Liver (tissue), 8 donors: ENCODE measurements at regions not wholly inside any gene's neighbourhood (a gene's known extent, or its start where the extent isn't known, plus 50 kb on each side); places are given as distances from the start of the nearest gene placed in this dataset.

ENCODE experiments used
- DNase-seq: peaks from one replicate; pipeline ENCODE4 v3.0.0-alpha.2; 2017; ENCODE audit warnings: low spot score
- H3K27ac ChIP-seq, 2 donors: one replicate each; pipeline ENCODE4 v1.7.0; 2013; ENCODE audit warnings: inconsistent platforms in 2 of 2, low read length in 2 of 2, control low read depth in 1 of 2, low read depth in 1 of 2, mild to moderate bottlenecking in 1 of 2
- H3K27me3 ChIP-seq, 4 donors: one replicate each; pipeline versions ENCODE4 v1.6.1 to v1.7.0; 2013; ENCODE audit warnings: low read length in 3 of 4, inconsistent platforms in 1 of 4, mild to moderate bottlenecking in 1 of 4, moderate library complexity in 1 of 4; ENCODE audit not compliant: control insufficient read depth in 4 of 4, insufficient read depth in 4 of 4
- H3K36me3 ChIP-seq, 4 donors: one replicate each; pipeline versions ENCODE4 v1.6.1 to v1.7.0; 2013; ENCODE audit warnings: low read length in 3 of 4, mild to moderate bottlenecking in 3 of 4, low read depth in 1 of 4, moderate library complexity in 1 of 4; ENCODE audit not compliant: control insufficient read depth in 4 of 4, insufficient read depth in 3 of 4
- H3K4me1 ChIP-seq, 4 donors: one replicate each; pipeline versions ENCODE4 v1.6.1 to v1.7.0; 2013; ENCODE audit warnings: low read length in 3 of 4, mild to moderate bottlenecking in 3 of 4, moderate library complexity in 1 of 4; ENCODE audit not compliant: control insufficient read depth in 4 of 4, insufficient read depth in 4 of 4
- H3K4me3 ChIP-seq, 3 donors: one replicate each; pipeline versions ENCODE4 v1.6.1 to v1.7.0; 2013; ENCODE audit warnings: low read length in 3 of 3, control low read depth in 1 of 3, low read depth in 1 of 3, mild to moderate bottlenecking in 1 of 3
- H3K9ac ChIP-seq, 2 donors: one replicate each; pipeline ENCODE4 v1.7.0; 2013; ENCODE audit warnings: low read length in 2 of 2, mild to moderate bottlenecking in 2 of 2, moderate library complexity in 2 of 2, control low read depth in 1 of 2, low read depth in 1 of 2
- H3K9me3 ChIP-seq, 4 donors: one replicate each; pipeline versions ENCODE4 v1.6.1 to v1.7.0; 2013; ENCODE audit warnings: low read length in 3 of 4; ENCODE audit not compliant: control insufficient read depth in 4 of 4
- EGR1 ChIP-seq, 2 donors: IDR thresholded peaks; 2 replicates each; pipeline ENCODE4 v1.6.1; 2016 to 2018; ENCODE audit warnings: antibody characterized with exemption in 2 of 2, low read depth in 2 of 2
- FOXA1 ChIP-seq: IDR thresholded peaks from 2 replicates; pipeline ENCODE4 v1.6.1; 2016; ENCODE audit warnings: antibody characterized with exemption
- FOXA2 ChIP-seq: IDR thresholded peaks from 2 replicates; pipeline ENCODE4 v1.6.1; 2016; ENCODE audit warnings: antibody characterized with exemption
- GABPA ChIP-seq, 2 donors: IDR thresholded peaks in 1 of 2; conservative IDR thresholded peaks in 1 of 2; 2 replicates each; pipeline ENCODE4 v1.6.1; 2016; ENCODE audit warnings: antibody characterized with exemption in 2 of 2, mild to moderate bottlenecking in 1 of 2, moderate library complexity in 1 of 2
- HNF4A ChIP-seq, 2 donors: conservative IDR thresholded peaks; 2 replicates each; pipeline ENCODE4 v1.6.1; 2016; ENCODE audit warnings: antibody characterized with exemption in 2 of 2, mild to moderate bottlenecking in 2 of 2
- HNF4G ChIP-seq: IDR thresholded peaks from 2 replicates; pipeline ENCODE4 v1.6.1; 2016; ENCODE audit warnings: antibody characterized with exemption
- JUND ChIP-seq, 2 donors: IDR thresholded peaks; 2 replicates each; pipeline ENCODE4 v1.6.1; 2016; ENCODE audit warnings: antibody characterized with exemption in 2 of 2
- NR2F2 ChIP-seq: IDR thresholded peaks from 2 replicates; pipeline ENCODE4 v1.6.1; 2016; ENCODE audit warnings: antibody characterized with exemption
- RXRA ChIP-seq, 2 donors: IDR thresholded peaks; 2 replicates each; pipeline ENCODE4 v1.6.1; 2017 to 2018; ENCODE audit warnings: antibody characterized with exemption in 2 of 2, mild to moderate bottlenecking in 1 of 2
- SP1 ChIP-seq: IDR thresholded peaks from 2 replicates; pipeline ENCODE4 v1.6.1; 2018; ENCODE audit warnings: antibody characterized with exemption, mild to moderate bottlenecking
- TAF1 ChIP-seq: conservative IDR thresholded peaks from 2 replicates; pipeline ENCODE4 v1.6.1; 2016; ENCODE audit warnings: antibody characterized with exemption, mild to moderate bottlenecking
- YY1 ChIP-seq: IDR thresholded peaks from 2 replicates; pipeline ENCODE4 v1.6.1; 2016; ENCODE audit warnings: antibody characterized with exemption, mild to moderate bottlenecking
- WGBS: extraction: QIAGEN DNeasy Blood & Tissue Kit; methylation state at CpG from one replicate; pipeline ENCODE4 v1.1.7; 2013; 5-methylcytosine and 5-hydroxymethylcytosine counted together
- TF ChIP-seq, protein P1 (sequence below): IDR thresholded peaks from 2 replicates; pipeline ENCODE4 v1.6.1; 2016; ENCODE audit warnings: antibody characterized with exemption
- TF ChIP-seq, protein P2 (sequence below): IDR thresholded peaks from 2 replicates; pipeline ENCODE4 v1.6.1; 2016; ENCODE audit warnings: antibody characterized with exemption
- TF ChIP-seq, protein P3 (sequence below): fragments of 150-350 bp; IDR thresholded peaks from 2 replicates; pipeline ENCODE4 v1.5.1; 2017; ENCODE audit warnings: improper control_type of control experiment, low read depth, low read length; ENCODE audit not compliant: missing input control
- TF ChIP-seq, protein P4 (sequence below): IDR thresholded peaks from 2 replicates; pipeline ENCODE4 v1.6.1; 2016; ENCODE audit warnings: antibody characterized with exemption
- TF ChIP-seq, protein P5 (sequence below): IDR thresholded peaks from 2 replicates; pipeline ENCODE4 v1.6.1; 2016; ENCODE audit warnings: antibody characterized with exemption, mild to moderate bottlenecking
- donor health status: healthy.
- donor health status: healthy.
- donor health status: healthy.
- donor health status: healthy.
- donor health status: healthy.

DNA sequence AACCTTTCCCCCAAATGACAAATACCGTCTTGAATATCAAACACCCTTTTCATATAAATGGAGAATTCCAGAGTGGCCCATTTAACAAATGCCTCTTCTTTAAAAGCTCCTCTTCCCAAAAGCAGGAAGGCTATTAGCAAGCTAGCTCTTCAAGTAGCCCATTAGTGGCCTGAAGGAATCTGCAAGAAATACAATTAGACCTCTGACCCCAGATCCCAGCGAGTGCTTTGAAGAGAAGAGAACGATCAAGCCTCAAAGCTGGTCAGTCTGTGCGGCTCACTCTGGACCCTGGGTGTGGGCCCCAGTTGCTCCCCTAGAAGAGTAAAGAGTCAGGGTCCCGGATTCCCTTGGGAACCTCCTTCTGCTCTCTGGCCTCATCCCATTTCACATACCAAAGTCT lies 325.6 kb downstream of the NUAK1 start:
- H3K4me1 ChIP-seq, result no peaks in the 10 kb centered on the region
- no peak overlapping the region for H3K9ac ChIP-seq
- no peak overlapping the region for H3K4me3 ChIP-seq
- WGBS, result 71% methylated on average over 5 of the region's 5 CpGs
- TF ChIP-seq, protein P1, sequence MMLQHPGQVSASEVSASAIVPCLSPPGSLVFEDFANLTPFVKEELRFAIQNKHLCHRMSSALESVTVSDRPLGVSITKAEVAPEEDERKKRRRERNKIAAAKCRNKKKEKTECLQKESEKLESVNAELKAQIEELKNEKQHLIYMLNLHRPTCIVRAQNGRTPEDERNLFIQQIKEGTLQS, result no peak
- TF ChIP-seq FOXA1, result no peak
- TF ChIP-seq JUND (IDR thresholded peaks at IDR 0.05), result no peak
- TF ChIP-seq, protein P2, sequence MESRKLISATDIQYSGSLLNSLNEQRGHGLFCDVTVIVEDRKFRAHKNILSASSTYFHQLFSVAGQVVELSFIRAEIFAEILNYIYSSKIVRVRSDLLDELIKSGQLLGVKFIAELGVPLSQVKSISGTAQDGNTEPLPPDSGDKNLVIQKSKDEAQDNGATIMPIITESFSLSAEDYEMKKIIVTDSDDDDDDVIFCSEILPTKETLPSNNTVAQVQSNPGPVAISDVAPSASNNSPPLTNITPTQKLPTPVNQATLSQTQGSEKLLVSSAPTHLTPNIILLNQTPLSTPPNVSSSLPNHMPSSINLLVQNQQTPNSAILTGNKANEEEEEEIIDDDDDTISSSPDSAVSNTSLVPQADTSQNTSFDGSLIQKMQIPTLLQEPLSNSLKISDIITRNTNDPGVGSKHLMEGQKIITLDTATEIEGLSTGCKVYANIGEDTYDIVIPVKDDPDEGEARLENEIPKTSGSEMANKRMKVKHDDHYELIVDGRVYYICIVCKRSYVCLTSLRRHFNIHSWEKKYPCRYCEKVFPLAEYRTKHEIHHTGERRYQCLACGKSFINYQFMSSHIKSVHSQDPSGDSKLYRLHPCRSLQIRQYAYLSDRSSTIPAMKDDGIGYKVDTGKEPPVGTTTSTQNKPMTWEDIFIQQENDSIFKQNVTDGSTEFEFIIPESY, result no peak
- TF ChIP-seq, protein P3, sequence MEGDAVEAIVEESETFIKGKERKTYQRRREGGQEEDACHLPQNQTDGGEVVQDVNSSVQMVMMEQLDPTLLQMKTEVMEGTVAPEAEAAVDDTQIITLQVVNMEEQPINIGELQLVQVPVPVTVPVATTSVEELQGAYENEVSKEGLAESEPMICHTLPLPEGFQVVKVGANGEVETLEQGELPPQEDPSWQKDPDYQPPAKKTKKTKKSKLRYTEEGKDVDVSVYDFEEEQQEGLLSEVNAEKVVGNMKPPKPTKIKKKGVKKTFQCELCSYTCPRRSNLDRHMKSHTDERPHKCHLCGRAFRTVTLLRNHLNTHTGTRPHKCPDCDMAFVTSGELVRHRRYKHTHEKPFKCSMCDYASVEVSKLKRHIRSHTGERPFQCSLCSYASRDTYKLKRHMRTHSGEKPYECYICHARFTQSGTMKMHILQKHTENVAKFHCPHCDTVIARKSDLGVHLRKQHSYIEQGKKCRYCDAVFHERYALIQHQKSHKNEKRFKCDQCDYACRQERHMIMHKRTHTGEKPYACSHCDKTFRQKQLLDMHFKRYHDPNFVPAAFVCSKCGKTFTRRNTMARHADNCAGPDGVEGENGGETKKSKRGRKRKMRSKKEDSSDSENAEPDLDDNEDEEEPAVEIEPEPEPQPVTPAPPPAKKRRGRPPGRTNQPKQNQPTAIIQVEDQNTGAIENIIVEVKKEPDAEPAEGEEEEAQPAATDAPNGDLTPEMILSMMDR, result no peak
- TF ChIP-seq GABPA (IDR thresholded peaks at IDR 0.05 in 1 of 2, conservative IDR thresholded peaks at IDR 0.05 in 1 of 2), result no peak
- no peak for TF ChIP-seq HNF4A (conservative IDR thresholded peaks at IDR 0.05)
- no peak for TF ChIP-seq HNF4G
- no peak for TF ChIP-seq SP1
- TF ChIP-seq NR2F2, result no peak
- TF ChIP-seq TAF1, result no peak
- TF ChIP-seq YY1, result no peak
- TF ChIP-seq RXRA (IDR thresholded peaks at IDR 0.05), result no peak
- TF ChIP-seq, protein P4, sequence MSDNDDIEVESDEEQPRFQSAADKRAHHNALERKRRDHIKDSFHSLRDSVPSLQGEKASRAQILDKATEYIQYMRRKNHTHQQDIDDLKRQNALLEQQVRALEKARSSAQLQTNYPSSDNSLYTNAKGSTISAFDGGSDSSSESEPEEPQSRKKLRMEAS, result no peak
- TF ChIP-seq, protein P5, sequence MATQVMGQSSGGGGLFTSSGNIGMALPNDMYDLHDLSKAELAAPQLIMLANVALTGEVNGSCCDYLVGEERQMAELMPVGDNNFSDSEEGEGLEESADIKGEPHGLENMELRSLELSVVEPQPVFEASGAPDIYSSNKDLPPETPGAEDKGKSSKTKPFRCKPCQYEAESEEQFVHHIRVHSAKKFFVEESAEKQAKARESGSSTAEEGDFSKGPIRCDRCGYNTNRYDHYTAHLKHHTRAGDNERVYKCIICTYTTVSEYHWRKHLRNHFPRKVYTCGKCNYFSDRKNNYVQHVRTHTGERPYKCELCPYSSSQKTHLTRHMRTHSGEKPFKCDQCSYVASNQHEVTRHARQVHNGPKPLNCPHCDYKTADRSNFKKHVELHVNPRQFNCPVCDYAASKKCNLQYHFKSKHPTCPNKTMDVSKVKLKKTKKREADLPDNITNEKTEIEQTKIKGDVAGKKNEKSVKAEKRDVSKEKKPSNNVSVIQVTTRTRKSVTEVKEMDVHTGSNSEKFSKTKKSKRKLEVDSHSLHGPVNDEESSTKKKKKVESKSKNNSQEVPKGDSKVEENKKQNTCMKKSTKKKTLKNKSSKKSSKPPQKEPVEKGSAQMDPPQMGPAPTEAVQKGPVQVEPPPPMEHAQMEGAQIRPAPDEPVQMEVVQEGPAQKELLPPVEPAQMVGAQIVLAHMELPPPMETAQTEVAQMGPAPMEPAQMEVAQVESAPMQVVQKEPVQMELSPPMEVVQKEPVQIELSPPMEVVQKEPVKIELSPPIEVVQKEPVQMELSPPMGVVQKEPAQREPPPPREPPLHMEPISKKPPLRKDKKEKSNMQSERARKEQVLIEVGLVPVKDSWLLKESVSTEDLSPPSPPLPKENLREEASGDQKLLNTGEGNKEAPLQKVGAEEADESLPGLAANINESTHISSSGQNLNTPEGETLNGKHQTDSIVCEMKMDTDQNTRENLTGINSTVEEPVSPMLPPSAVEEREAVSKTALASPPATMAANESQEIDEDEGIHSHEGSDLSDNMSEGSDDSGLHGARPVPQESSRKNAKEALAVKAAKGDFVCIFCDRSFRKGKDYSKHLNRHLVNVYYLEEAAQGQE, result no peak
- no peak for TF ChIP-seq FOXA2
- no peaks in the 10 kb centered on the region for H3K36me3 ChIP-seq
- H3K27ac ChIP-seq, result no peak overlapping the region
- H3K27me3 ChIP-seq, result no peaks in the 10 kb centered on the region
- no peaks in the 10 kb centered on the region for H3K9me3 ChIP-seq
- DNase-seq, result no peak

DNA sequence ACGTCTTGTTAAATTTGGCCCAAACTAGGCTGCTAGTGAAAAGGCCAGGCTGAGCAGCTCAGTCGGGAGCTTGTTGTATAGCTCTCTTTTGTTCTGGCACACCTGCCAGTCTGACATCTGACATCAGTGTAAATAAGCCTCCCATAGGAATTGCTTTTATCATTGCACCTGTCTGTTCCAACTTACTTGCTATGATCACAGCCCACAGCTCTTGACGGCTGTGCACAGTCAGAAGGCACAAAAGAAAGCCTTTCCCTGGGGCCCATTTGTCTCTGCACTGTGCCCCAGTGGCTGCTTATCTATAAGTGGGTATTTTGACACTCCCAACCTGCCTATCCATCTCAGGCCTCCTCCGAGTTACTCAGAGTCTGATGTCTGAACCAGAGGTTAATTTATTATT lies 324.5 kb downstream of the NUAK1 start:
- no peaks in the 10 kb centered on the region for H3K27me3 ChIP-seq
- no peak for DNase-seq
- TF ChIP-seq, protein P5, result no peak
- TF ChIP-seq SP1, result no peak
- TF ChIP-seq EGR1 (IDR thresholded peaks at IDR 0.05; ENCODE audit: low read depth in 2 of 2), result no peak
- TF ChIP-seq HNF4A (conservative IDR thresholded peaks at IDR 0.05), result no peak
- TF ChIP-seq, protein P2, result no peak
- TF ChIP-seq, protein P1, result no peak
- no peak for TF ChIP-seq NR2F2
- no peak for TF ChIP-seq FOXA2
- no peak for TF ChIP-seq GABPA (IDR thresholded peaks at IDR 0.05 in 1 of 2, conservative IDR thresholded peaks at IDR 0.05 in 1 of 2)
- TF ChIP-seq FOXA1, result no peak
- no peak overlapping the region for H3K27ac ChIP-seq
- H3K9me3 ChIP-seq, result no peaks in the 10 kb centered on the region
- peaks cover 0 to 8% (median 0%) of the 10 kb centered on the region in 4 donors for H3K4me1 ChIP-seq
- no peaks in the 10 kb centered on the region for H3K36me3 ChIP-seq
- no peak overlapping the region for H3K4me3 ChIP-seq
- no peak overlapping the region for H3K9ac ChIP-seq
- 81% methylated on average over 4 of the region's 4 CpGs for WGBS
